Motor neuron (in vitro differentiated cells): ENCODE measurements at regions not wholly inside any gene's neighbourhood (a gene's known extent, or its start where the extent isn't known, plus 50 kb on each side); places are given as distances from the start of the nearest gene placed in this dataset.
"Not testable (repeated sequence)": the region's sequence is repeated elsewhere in the genome, so short reads cannot be mapped to it uniquely, and the experiment has no call there.

ENCODE experiments used
- ATAC-seq, 8 experiments: fragments of 200-7000 bp; cut with Tn5 transposase; replicated peaks in 6 of 8; 2 replicates each; pipeline ENCODE4 v1.8.0; 2021; ENCODE audit warnings: mild to moderate bottlenecking in 8 of 8, moderate library complexity in 8 of 8
- H3K27ac ChIP-seq, 2 donors: fragments of 250-450 bp; sonication (Bioruptor Pico); 2 replicates each; pipeline ENCODE4 v1.9.0; 2021; ENCODE audit warnings: antibody characterized with exemption in 2 of 2, mild to moderate bottlenecking in 2 of 2, moderate library complexity in 1 of 2
- H3K4me1 ChIP-seq, 2 donors: fragments of 250-450 bp; sonication (Bioruptor Pico); replicated peaks in 1 of 2; 2 replicates each; pipeline ENCODE4 v1.6.1; 2021; ENCODE audit warnings: antibody characterized with exemption in 2 of 2, mild to moderate bottlenecking in 2 of 2, moderate library complexity in 1 of 2
- H3K4me3 ChIP-seq, 5 donors: fragments of 250-450 bp; sonication (Bioruptor Pico); 2 replicates each; pipeline ENCODE4 v1.9.0; 2021; ENCODE audit warnings: antibody characterized with exemption in 5 of 5, mild to moderate bottlenecking in 5 of 5, moderate library complexity in 4 of 5
- WGBS, 10 experiments: fragments of 450-650 bp; shearing (Covaris generic); methylation state at CpG; one replicate each; pipeline ENCODE4 v1.0.0; 2022; 5-methylcytosine and 5-hydroxymethylcytosine counted together
- in situ Hi-C, 9 experiments: fragments of 400-800 bp; cut with MboI; loops; one replicate each; pipeline ENCODE4 v1.15.0; 2021; ENCODE audit warnings: low sequenced_read_pairs in 9 of 9, low pct_unique_long_range_greater_than_20kb in 2 of 9; ENCODE audit not compliant: unreplicated experiment in 9 of 9

- in situ Hi-C loops: no loop called here
- Histone ChIP-seq H3K27ac (no peak overlapping the region), H3K4me3 (no peak overlapping the region), H3K4me1 (no peaks in the 10 kb centered on the region)
- 67 to 97% (median 79%) methylated on average over 1 to 4 of the region's 4 CpGs; no CpG with 5 or more reads in 3 of the 10 experiments for WGBS, 10 experiments
- no peak for ATAC-seq
These were observed 107.2 kb upstream of the SLIT3 start for GRCh38 chr5:169408171-169408570.

- Histone ChIP-seq H3K27ac (no peak overlapping the region), H3K4me3 (no peak overlapping the region), H3K4me1 (peaks cover 0 to 3% of the 10 kb centered on the region in 2 donors)
- peak in 1 of 8 experiments; percentile 23 for ATAC-seq
- in situ Hi-C loops: no loop called here
- 0 to 79% (median 57%) methylated on average over 1 to 2 of the region's 3 CpGs; no CpG with 5 or more reads in 1 of the 10 experiments for WGBS, 10 experiments
These were observed 103.3 kb upstream of the SLIT3 start for GRCh38 chr5:169404223-169404622.

GRCh38 chr5:169398515-169398914 lies 97.6 kb upstream of the SLIT3 start:
- in situ Hi-C loops: no loop called here
- Histone ChIP-seq H3K4me1 (peaks cover 0 to 3% of the 10 kb centered on the region in 2 donors), H3K27ac (no peak overlapping the region), H3K4me3 (no peak overlapping the region)
- 40 to 100% (median 79%) methylated on average over 1 of the region's 1 CpG for WGBS, 10 experiments
- no peak for ATAC-seq

GRCh38 chr5:169395136-169395535 lies 94.2 kb upstream of the SLIT3 start:
- no peak overlapping the region for H3K27ac ChIP-seq
- in situ Hi-C loops: no loop called here
- H3K4me3 ChIP-seq: no peak overlapping the region
- WGBS, 10 experiments: 11 to 100% (median 82%) methylated on average over 1 of the region's 1 CpG; no CpG with 5 or more reads in 6 of the 10 experiments
- no peaks in the 10 kb centered on the region for H3K4me1 ChIP-seq
- ATAC-seq: no peak

- no peak overlapping the region for H3K4me3 ChIP-seq
- H3K27ac ChIP-seq: no peak overlapping the region
- in situ Hi-C loops: no loop called here
- WGBS, 10 experiments: 20 to 88% (median 71%) methylated on average over 1 to 4 of the region's 4 CpGs; no CpG with 5 or more reads in 1 of the 10 experiments
- no peaks in the 10 kb centered on the region for H3K4me1 ChIP-seq
- ATAC-seq: no peak
These were observed 93.4 kb upstream of the SLIT3 start for GRCh38 chr5:169394371-169394770.

- 57 to 83% (median 78%) methylated on average over 1 of the region's 1 CpG; no CpG with 5 or more reads in 4 of the 10 experiments for WGBS, 10 experiments
- in situ Hi-C loops: no loop called here
- H3K4me1 ChIP-seq: no peaks in the 10 kb centered on the region
- H3K4me3 ChIP-seq: no peak overlapping the region
- H3K27ac ChIP-seq: no peak overlapping the region
- no peak for ATAC-seq
These were observed 93.0 kb upstream of the SLIT3 start for GRCh38 chr5:169393907-169394306.

- peak in 1 of 8 experiments; percentile 45 for ATAC-seq
- H3K27ac ChIP-seq: no peak overlapping the region
- no peaks in the 10 kb centered on the region for H3K4me1 ChIP-seq
- no peak overlapping the region for H3K4me3 ChIP-seq
- in situ Hi-C loops: no loop called here
These were observed 89.3 kb upstream of the SLIT3 start for GRCh38 chr5:169390265-169390664.

GRCh38 chr5:169389318-169389717 lies 88.4 kb upstream of the SLIT3 start:
- in situ Hi-C loops: no loop called here
- Histone ChIP-seq H3K4me1 (no peaks in the 10 kb centered on the region), H3K27ac (no peak overlapping the region), H3K4me3 (no peak overlapping the region)
- ATAC-seq: no peak
- 52 to 100% (median 78%) methylated on average over 1 to 6 of the region's 6 CpGs; no CpG with 5 or more reads in 1 of the 10 experiments for WGBS, 10 experiments

- in situ Hi-C loops: no loop called here
- H3K27ac ChIP-seq: no peak overlapping the region
- ATAC-seq: no peak
- no peak overlapping the region for H3K4me3 ChIP-seq
- no peaks in the 10 kb centered on the region for H3K4me1 ChIP-seq
These were observed 84.7 kb upstream of the SLIT3 start for GRCh38 chr5:169385636-169386035.

GRCh38 chr5:169384661-169385060 lies 83.7 kb upstream of the SLIT3 start:
- ATAC-seq: peak in 2 of 8 experiments; percentile 96 to 98
- H3K27ac ChIP-seq: no peak overlapping the region
- H3K4me3 ChIP-seq: no peak overlapping the region
- in situ Hi-C loops: no loop called here
- H3K4me1 ChIP-seq: no peaks in the 10 kb centered on the region
- 0 to 75% (median 49%) methylated on average over 1 to 5 of the region's 5 CpGs; no CpG with 5 or more reads in 2 of the 10 experiments for WGBS, 10 experiments

GRCh38 chr5:169374761-169375160 lies 73.8 kb upstream of the SLIT3 start:
- 40 to 100% (median 83%) methylated on average over 1 of the region's 2 CpGs; no CpG with 5 or more reads in 7 of the 10 experiments for WGBS, 10 experiments
- ATAC-seq: no peak
- in situ Hi-C loops: no loop called here
- no peak overlapping the region for H3K27ac ChIP-seq
- H3K4me3 ChIP-seq: no peak overlapping the region
- no peaks in the 10 kb centered on the region for H3K4me1 ChIP-seq

GRCh38 chr5:169374111-169374510 lies 73.2 kb upstream of the SLIT3 start:
- Histone ChIP-seq H3K4me3 (no peak overlapping the region), H3K27ac (no peak overlapping the region), H3K4me1 (no peaks in the 10 kb centered on the region)
- ATAC-seq: no peak
- 67 to 80% (median 80%) methylated on average over 1 to 8 of the region's 10 CpGs; no CpG with 5 or more reads in 5 of the 10 experiments for WGBS, 10 experiments
- in situ Hi-C loops: no loop called here

GRCh38 chr5:169371801-169372200 lies 70.9 kb upstream of the SLIT3 start:
- in situ Hi-C loops, ATAC-seq, H3K27ac ChIP-seq, H3K4me3 ChIP-seq, H3K4me1 ChIP-seq: not testable (repeated sequence)
- 56 to 100% (median 87%) methylated on average over 1 to 2 of the region's 2 CpGs; no CpG with 5 or more reads in 2 of the 10 experiments for WGBS, 10 experiments

GRCh38 chr5:169369130-169369529 lies 68.2 kb upstream of the SLIT3 start:
- ATAC-seq: no peak
- Histone ChIP-seq H3K27ac (no peak overlapping the region), H3K4me3 (no peak overlapping the region), H3K4me1 (no peaks in the 10 kb centered on the region)
- 33 to 100% (median 68%) methylated on average over 1 to 3 of the region's 3 CpGs; no CpG with 5 or more reads in 1 of the 10 experiments for WGBS, 10 experiments
- in situ Hi-C loops: no loop called here
